ENCODE measurements at regions not wholly inside any gene's neighbourhood (a gene's known extent, or its start where the extent isn't known, plus 50 kb on each side); places are given as distances from the start of the nearest gene placed in this dataset.

DNA sequence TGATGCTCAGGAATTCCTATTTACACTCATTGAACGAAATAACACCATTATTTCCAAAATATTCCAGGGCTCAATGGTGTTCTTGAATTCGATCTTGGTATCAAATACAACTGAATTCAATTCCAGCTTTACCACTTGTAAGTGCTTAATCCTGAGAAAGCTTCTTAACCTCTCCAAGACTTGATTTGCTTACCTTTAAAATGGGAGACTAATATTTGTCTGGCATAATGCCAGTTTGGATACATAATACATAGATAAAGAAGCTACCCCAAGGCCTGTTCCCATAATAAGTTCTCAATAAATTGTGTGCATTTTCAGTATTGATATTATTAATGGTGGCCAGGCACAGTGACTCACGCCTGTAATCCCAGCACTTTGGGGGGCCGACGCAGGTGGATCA, 368.9 kb upstream of the MAF start:
- TF ChIP-seq POLR2A (IDR thresholded peaks at IDR 0.05) (no peak), CTCF (IDR thresholded peaks at IDR 0.05) (no peak), POLR2AphosphoS5 (IDR thresholded peaks at IDR 0.05) (no peak), EP300 (IDR thresholded peaks at IDR 0.05) (no peak)
